ENCODE measurements at regions not wholly inside any gene's neighbourhood (a gene's known extent, or its start where the extent isn't known, plus 50 kb on each side); places are given as distances from the start of the nearest gene placed in this dataset.

DNA sequence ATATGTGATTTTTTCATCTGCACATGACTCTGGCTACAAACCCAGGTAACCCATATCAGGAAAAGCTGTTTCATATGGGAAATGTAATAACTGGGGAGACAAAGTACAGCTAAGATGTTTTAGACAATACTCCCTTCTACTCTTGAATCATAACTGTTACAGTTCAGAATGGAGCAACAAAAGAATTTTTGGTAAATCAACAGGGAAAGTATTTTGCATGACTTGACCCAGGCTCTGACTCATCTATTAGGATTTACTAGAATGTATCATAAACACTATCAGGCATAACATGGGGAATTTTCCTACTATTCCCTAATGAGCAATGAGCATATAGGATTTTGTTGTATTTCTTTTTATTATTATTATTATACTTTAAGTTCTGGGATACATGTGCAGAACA, 553.0 kb downstream of the SLC16A7 start (continued):
- no peak for TF ChIP-seq ZNF407 (IDR thresholded peaks at IDR 0.05; ENCODE audit: low read depth)
- TF ChIP-seq, protein P1, sequence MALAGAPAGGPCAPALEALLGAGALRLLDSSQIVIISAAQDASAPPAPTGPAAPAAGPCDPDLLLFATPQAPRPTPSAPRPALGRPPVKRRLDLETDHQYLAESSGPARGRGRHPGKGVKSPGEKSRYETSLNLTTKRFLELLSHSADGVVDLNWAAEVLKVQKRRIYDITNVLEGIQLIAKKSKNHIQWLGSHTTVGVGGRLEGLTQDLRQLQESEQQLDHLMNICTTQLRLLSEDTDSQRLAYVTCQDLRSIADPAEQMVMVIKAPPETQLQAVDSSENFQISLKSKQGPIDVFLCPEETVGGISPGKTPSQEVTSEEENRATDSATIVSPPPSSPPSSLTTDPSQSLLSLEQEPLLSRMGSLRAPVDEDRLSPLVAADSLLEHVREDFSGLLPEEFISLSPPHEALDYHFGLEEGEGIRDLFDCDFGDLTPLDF (CRISPR knock-in tag; IDR thresholded peaks at IDR 0.05) = no peak
- TF ChIP-seq ZNF274 (IDR thresholded peaks at IDR 0.05; ENCODE audit: borderline replicate concordance, low read depth, low read length) = no peak
- no peak for TF ChIP-seq SIRT6 (IDR thresholded peaks at IDR 0.05; ENCODE audit: low read depth, low read length)

Data from K562 (cell line).